A673 (cell line): ENCODE measurements at regions not wholly inside any gene's neighbourhood (a gene's known extent, or its start where the extent isn't known, plus 50 kb on each side); places are given as distances from the start of the nearest gene placed in this dataset.

Experiments
- CTCF ChIP-seq: fragments of 300-800, 200-600 bp; sonication (generic); conservative IDR thresholded peaks from 2 replicates; pipeline ENCODE4 v1.5.1; 2017; ENCODE audit warnings: low read depth, mild to moderate bottlenecking, antibody characterized with exemption, low read length, moderate library complexity, mixed read lengths
- EZH2 ChIP-seq: fragments of 200-600 bp; sonication (generic); IDR thresholded peaks from 2 replicates; pipeline ENCODE4 v1.6.1; 2017; ENCODE audit warnings: borderline replicate concordance, low read depth, mild to moderate bottlenecking, mixed read lengths, antibody characterized with exemption, low read length; ENCODE audit not compliant: poor library complexity, severe bottlenecking

- TF ChIP-seq CTCF (no peak), EZH2 (no peak)
Measured at GRCh38 chr2:236858661-236859060, 227.0 kb upstream of the COPS8 start.
